ENCODE measurements at regions not wholly inside any gene's neighbourhood (a gene's known extent, or its start where the extent isn't known, plus 50 kb on each side); places are given as distances from the start of the nearest gene placed in this dataset.

DNA sequence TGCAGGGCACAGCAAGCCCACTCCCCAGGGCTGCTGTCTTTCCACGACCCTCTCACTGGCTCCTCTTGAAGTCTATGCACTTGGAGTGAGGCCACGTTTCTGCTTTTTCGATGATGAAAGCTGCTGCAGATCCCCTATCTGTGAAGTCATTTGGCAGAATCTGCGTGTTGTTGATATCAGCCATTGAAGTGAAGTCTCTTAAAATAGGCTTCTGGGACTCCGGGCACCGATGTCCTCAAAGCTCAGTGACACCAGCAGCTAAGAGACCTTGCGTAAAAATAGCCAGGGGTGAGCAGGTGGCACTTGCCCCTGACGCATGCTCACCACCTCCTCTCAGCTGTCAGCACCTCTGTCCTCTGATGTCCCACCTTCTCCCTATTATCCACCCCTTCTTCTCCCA lies 89.4 kb upstream of the FHL2 start:
- TF ChIP-seq POLR2A (IDR thresholded peaks at IDR 0.05; ENCODE audit: low read length) (no peak), GATA1 (IDR thresholded peaks at IDR 0.05; ENCODE audit: low read depth, low read length) (no peak)

Data from erythroblast (primary cell).